ENCODE measurements at regions not wholly inside any gene's neighbourhood (a gene's known extent, or its start where the extent isn't known, plus 50 kb on each side); places are given as distances from the start of the nearest gene placed in this dataset.

GRCh38 chr3:177689077-177689476, 491.8 kb upstream of the TBL1XR1 start:
- TF ChIP-seq CTCF (IDR thresholded peaks at IDR 0.05; ENCODE audit: low read depth, low read length), result no peak
- no peak for TF ChIP-seq POLR2A (IDR thresholded peaks at IDR 0.05; ENCODE audit: extremely low read depth, insufficient read length)
